ENCODE measurements at regions not wholly inside any gene's neighbourhood (a gene's known extent, or its start where the extent isn't known, plus 50 kb on each side); places are given as distances from the start of the nearest gene placed in this dataset.
"Not testable (repeated sequence)": the region's sequence is repeated elsewhere in the genome, so short reads cannot be mapped to it uniquely, and the experiment has no call there.

- TF ChIP-seq CTCF (IDR thresholded peaks at IDR 0.05; ENCODE audit: insufficient read depth, low read depth, low read length, missing control alignments), result no peak
- no peak for DNase-seq (ENCODE audit: low read depth)
- no peak overlapping the region for H3K4me3 ChIP-seq (ENCODE audit: low read length)
These were observed 225.3 kb downstream of the ICOS start for GRCh38 chr2:204161886-204162285.

GRCh38 chr2:204166961-204167360 lies 230.4 kb downstream of the ICOS start:
- no peak for DNase-seq (ENCODE audit: low read depth)
- no peak for TF ChIP-seq CTCF (IDR thresholded peaks at IDR 0.05; ENCODE audit: insufficient read depth, low read depth, low read length, missing control alignments)
- no peak overlapping the region for H3K4me3 ChIP-seq (ENCODE audit: low read length)

- H3K4me3 ChIP-seq (ENCODE audit: low read length); DNase-seq (ENCODE audit: low read depth): not testable (repeated sequence)
These were observed 231.1 kb downstream of the ICOS start for GRCh38 chr2:204167670-204168069.

- TF ChIP-seq CTCF (IDR thresholded peaks at IDR 0.05; ENCODE audit: insufficient read depth, low read depth, low read length, missing control alignments), result no peak
- H3K4me3 ChIP-seq (ENCODE audit: low read length), result no peak overlapping the region
- DNase-seq (ENCODE audit: low read depth), result no peak
These were observed 233.8 kb downstream of the ICOS start for GRCh38 chr2:204170411-204170810.

GRCh38 chr2:204171432-204172144 lies 235.0 kb downstream of the ICOS start:
- no peak for TF ChIP-seq CTCF (IDR thresholded peaks at IDR 0.05; ENCODE audit: insufficient read depth, low read depth, low read length, missing control alignments)
- H3K4me3 ChIP-seq (ENCODE audit: low read length), result no peak overlapping the region
- DNase-seq (ENCODE audit: low read depth), result no peak

- H3K4me3 ChIP-seq (ENCODE audit: low read length), result no peak overlapping the region
- DNase-seq (ENCODE audit: low read depth), result no peak
- no peak for TF ChIP-seq CTCF (IDR thresholded peaks at IDR 0.05; ENCODE audit: insufficient read depth, low read depth, low read length, missing control alignments)
These were observed 235.6 kb downstream of the ICOS start for GRCh38 chr2:204172145-204172600.

GRCh38 chr2:204174034-204174433 lies 237.5 kb downstream of the ICOS start:
- TF ChIP-seq CTCF (IDR thresholded peaks at IDR 0.05; ENCODE audit: insufficient read depth, low read depth, low read length, missing control alignments), result no peak
- DNase-seq (ENCODE audit: low read depth), result no peak
- H3K4me3 ChIP-seq (ENCODE audit: low read length), result no peak overlapping the region

Measured in epithelial cell of esophagus (primary cell).